Calu3 (cell line): ENCODE measurements at regions not wholly inside any gene's neighbourhood (a gene's known extent, or its start where the extent isn't known, plus 50 kb on each side); places are given as distances from the start of the nearest gene placed in this dataset.

Source experiments
- BruUV-seq: library from RNA; stranded (reverse); fragments of 400-500 nt; replicated peaks from 2 replicates; lab custom pipeline; 2021; lab: Mats Ljungman, UMichigan
- CTCF ChIA-PET: fragments of 300-600 bp; sonication (Branson Sonifier 250); formaldehyde crosslinking; loops from one replicate; lab custom pipeline; 2022; ENCODE audit warnings: antibody characterized with exemption; lab: Charles Lee
- DNase-seq: peaks from one replicate; pipeline ENCODE4 v3.0.0; 2022
- H3K27ac Mint-ChIP-seq: one replicate; pipeline ENCODE4 v1.8.0; 2022; ENCODE audit warnings: mixed read lengths; ENCODE audit not compliant: unreplicated experiment
- H3K27me3 Mint-ChIP-seq: one replicate; pipeline ENCODE4 v1.8.0; 2022; ENCODE audit warnings: mixed read lengths; ENCODE audit not compliant: unreplicated experiment
- H3K36me3 Mint-ChIP-seq: one replicate; pipeline ENCODE4 v1.8.0; 2022; ENCODE audit warnings: mild to moderate bottlenecking, moderate library complexity, mixed read lengths; ENCODE audit not compliant: insufficient read depth, unreplicated experiment
- H3K4me1 Mint-ChIP-seq: one replicate; pipeline ENCODE4 v1.8.0; 2022; ENCODE audit warnings: mild to moderate bottlenecking, low read depth, mixed read lengths; ENCODE audit not compliant: unreplicated experiment
- H3K4me3 Mint-ChIP-seq: one replicate; pipeline ENCODE4 v1.8.0; 2022; ENCODE audit warnings: mild to moderate bottlenecking, low read depth, moderate library complexity, mixed read lengths; ENCODE audit not compliant: unreplicated experiment
- H3K9me3 Mint-ChIP-seq: one replicate; pipeline ENCODE4 v1.8.0; 2022; ENCODE audit warnings: low read depth, mixed read lengths; ENCODE audit not compliant: unreplicated experiment
- CTCF ChIP-seq: fragments of 200-600 bp; IDR thresholded peaks from one replicate; pipeline ENCODE4 v1.8.0; 2022; ENCODE audit warnings: antibody characterized with exemption; ENCODE audit not compliant: unreplicated experiment
- intact Hi-C: fragments of 100-400 bp; cut with micrococcal nuclease; formaldehyde crosslinking; loops from one replicate; pipeline ENCODE4 v1.10.0; 2022; ENCODE audit not compliant: unreplicated experiment

DNA sequence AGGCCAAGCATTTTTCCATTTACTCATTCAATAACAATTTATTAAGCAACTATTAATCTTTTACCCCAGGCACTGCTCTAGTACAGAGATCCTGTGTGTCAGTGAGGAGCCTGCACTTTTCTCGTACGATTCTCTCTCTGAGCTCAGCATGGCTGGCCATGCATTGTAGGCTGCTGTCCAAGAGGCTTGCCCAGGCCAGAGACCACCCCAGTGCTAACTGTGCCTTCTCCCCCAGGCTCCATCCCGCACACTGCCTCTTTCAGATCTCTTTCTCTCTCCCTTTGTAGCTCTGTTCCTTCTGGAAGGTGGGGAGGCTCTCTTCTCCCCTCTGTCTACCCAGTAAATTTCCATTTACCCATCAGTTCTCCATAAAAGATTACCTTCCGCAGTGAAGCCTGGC, 101.0 kb upstream of the IKZF1 start:
- Mint-ChIP-seq H3K4me1 (peaks cover 7% of the 10 kb centered on the region), H3K36me3 (no peaks in the 10 kb centered on the region), H3K27ac (no peak overlapping the region), H3K4me3 (no peak overlapping the region), H3K27me3 (peaks cover 100% of the 10 kb centered on the region), H3K9me3 (no peaks in the 10 kb centered on the region)
- intact Hi-C loops: loop anchor here (10.0 kb wide), 1 partner anchor 1171 kb away; no protein-coding TSS in a partner anchor
- no peak for DNase-seq
- CTCF ChIA-PET: interaction anchor here (0.6 to 1.7 kb wide), 2 partner anchors 215 to 291 kb away, joined by 4 to 6 read pairs; no protein-coding TSS in a partner anchor
- BruUV-seq: no TSS peak
- no peak for TF ChIP-seq CTCF

- Mint-ChIP-seq H3K4me1 (peaks cover 7% of the 10 kb centered on the region), H3K36me3 (no peaks in the 10 kb centered on the region), H3K9me3 (no peaks in the 10 kb centered on the region), H3K4me3 (no peak overlapping the region), H3K27ac (no peak overlapping the region), H3K27me3 (peaks cover 86% of the 10 kb centered on the region)
- no peak for TF ChIP-seq CTCF
- CTCF ChIA-PET: no interaction called here
- no peak for DNase-seq
- no TSS peak for BruUV-seq
- intact Hi-C loops: loop anchor here (10.0 kb wide), 1 partner anchor 1173 kb away; no protein-coding TSS in a partner anchor
Measured at GRCh38 chr7:50202052-50202555, 102.4 kb upstream of the IKZF1 start.

GRCh38 chr7:50199824-50200223, 104.7 kb upstream of the IKZF1 start:
- no peak overlapping the region for H3K4me3 Mint-ChIP-seq
- H3K27ac Mint-ChIP-seq: no peak overlapping the region
- TF ChIP-seq CTCF: no peak
- CTCF ChIA-PET: no interaction called here
- H3K36me3 Mint-ChIP-seq: no peaks in the 10 kb centered on the region
- no peaks in the 10 kb centered on the region for H3K9me3 Mint-ChIP-seq
- intact Hi-C loops: loop anchor here (10.0 kb wide), 1 partner anchor 1175 kb away; no protein-coding TSS in a partner anchor
- H3K4me1 Mint-ChIP-seq: no peaks in the 10 kb centered on the region
- H3K27me3 Mint-ChIP-seq: peaks cover 81% of the 10 kb centered on the region
- BruUV-seq: no TSS peak
- no peak for DNase-seq

DNA sequence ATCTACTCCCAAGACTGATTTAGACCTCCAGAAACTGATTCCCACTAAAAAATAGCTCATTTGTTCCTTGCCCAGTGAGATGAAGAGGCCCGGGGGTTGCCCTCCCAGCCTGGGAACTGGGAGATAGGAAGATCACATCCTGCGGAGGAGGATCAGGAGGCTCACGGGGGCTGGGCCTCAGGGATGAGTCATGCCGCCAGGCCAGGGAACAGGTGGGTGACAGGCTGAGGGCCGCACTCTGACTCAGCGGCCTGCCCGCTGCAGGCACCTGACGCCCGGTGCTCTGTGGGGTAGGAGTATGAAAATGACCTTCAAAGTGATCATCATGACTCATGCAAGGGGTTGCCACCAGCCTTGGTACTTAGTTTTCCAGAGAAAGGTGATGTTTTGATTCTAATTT, 104.5 kb upstream of the ZPBP start:
- peak; percentile 73 for DNase-seq
- H3K27ac Mint-ChIP-seq: no peak overlapping the region
- CTCF ChIA-PET: no interaction called here
- peaks cover 77% of the 10 kb centered on the region for H3K27me3 Mint-ChIP-seq
- no peaks in the 10 kb centered on the region for H3K4me1 Mint-ChIP-seq
- H3K4me3 Mint-ChIP-seq: no peak overlapping the region
- no TSS peak for BruUV-seq
- no peaks in the 10 kb centered on the region for H3K36me3 Mint-ChIP-seq
- intact Hi-C loops: no loop called here
- no peak for TF ChIP-seq CTCF
- no peaks in the 10 kb centered on the region for H3K9me3 Mint-ChIP-seq
